Epithelial cell of proximal tubule (primary cell): ENCODE measurements at regions not wholly inside any gene's neighbourhood (a gene's known extent, or its start where the extent isn't known, plus 50 kb on each side); places are given as distances from the start of the nearest gene placed in this dataset.

Experiments used
- DNase-seq: peaks from one replicate; pipeline ENCODE4 v3.0.0-alpha.2; 2011; ENCODE audit warnings: low read depth
- H3K4me3 ChIP-seq: 2 replicates; pipeline ENCODE4 v1.5.1; 2011; ENCODE audit warnings: low read depth, mild to moderate bottlenecking, low read length
- CTCF ChIP-seq: conservative IDR thresholded peaks from 2 replicates; pipeline ENCODE4 v1.5.1; 2012; ENCODE audit warnings: low read depth, mild to moderate bottlenecking, low read length

GRCh38 chr1:192943108-192943507 is 116.1 kb downstream of the UCHL5 start:
- no peak overlapping the region for H3K4me3 ChIP-seq
- TF ChIP-seq CTCF = no peak
- no peak for DNase-seq

GRCh38 chr1:192943522-192943921 is 115.6 kb downstream of the UCHL5 start:
- no peak for TF ChIP-seq CTCF
- H3K4me3 ChIP-seq = no peak overlapping the region
- no peak for DNase-seq

- DNase-seq = no peak
- TF ChIP-seq CTCF = no peak
- H3K4me3 ChIP-seq = no peak overlapping the region
Measured at GRCh38 chr1:192945390-192946130, 113.6 kb downstream of the UCHL5 start.

DNA sequence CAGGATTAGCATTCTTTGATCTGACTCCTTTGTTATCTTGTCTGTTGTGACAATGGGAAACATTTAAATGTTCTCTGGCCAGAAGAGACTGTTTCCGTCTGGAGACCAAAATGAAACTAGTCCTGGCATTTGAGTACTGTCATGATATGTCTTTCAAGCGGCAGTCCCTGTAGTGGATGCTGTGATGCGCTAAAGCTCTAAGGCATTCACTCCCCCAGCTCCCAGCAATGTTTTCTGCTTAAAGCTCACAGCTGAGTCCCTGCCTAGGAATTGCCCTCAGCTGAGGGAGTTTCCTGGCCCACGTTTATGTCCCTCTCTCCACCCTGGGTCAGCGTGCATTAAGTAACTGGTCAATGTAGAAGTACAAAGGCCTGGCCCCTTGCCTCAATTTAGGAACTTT is 109.4 kb downstream of the UCHL5 start:
- no peak for TF ChIP-seq CTCF
- DNase-seq = no peak
- H3K4me3 ChIP-seq = no peak overlapping the region

DNA sequence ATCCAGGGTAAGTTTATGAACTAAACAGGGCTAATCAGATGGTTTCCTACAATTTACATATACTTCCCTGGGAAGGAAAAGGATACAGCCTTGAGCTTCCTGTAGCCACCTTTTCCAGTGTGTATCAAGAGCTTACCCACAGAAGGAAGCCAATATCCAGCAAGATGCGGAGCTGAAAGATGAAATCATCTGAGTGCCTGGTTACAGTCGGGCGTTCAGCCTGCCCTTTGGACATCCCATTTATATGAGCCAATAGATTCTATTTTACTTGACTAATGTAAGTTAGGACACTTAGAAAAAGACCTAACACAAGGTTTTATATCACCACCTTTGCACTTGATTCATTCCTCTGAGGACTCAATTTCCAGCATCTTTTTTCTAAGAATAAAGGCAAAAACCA is 108.2 kb downstream of the UCHL5 start:
- TF ChIP-seq CTCF = no peak
- H3K4me3 ChIP-seq = no peak overlapping the region
- DNase-seq = no peak

GRCh38 chr1:192951691-192952460 is 107.3 kb downstream of the UCHL5 start:
- H3K4me3 ChIP-seq = no peak overlapping the region
- no peak for TF ChIP-seq CTCF
- DNase-seq = peak; percentile 40
